GM12878 (cell line): ENCODE measurements at regions not wholly inside any gene's neighbourhood (a gene's known extent, or its start where the extent isn't known, plus 50 kb on each side); places are given as distances from the start of the nearest gene placed in this dataset.
A peak's percentile ranks its signal among the peaks of the same experiment; 100 is the strongest.

ENCODE experiments used
- ATAC-seq: fragments of 200-7000 bp; cut with Tn5 transposase; 3 replicates; pipeline ENCODE4 v1.9.1; 2020; ENCODE audit warnings: mild to moderate bottlenecking, moderate library complexity
- BruUV-seq: library from RNA; stranded (reverse); fragments of 400-500 nt; replicated peaks from 2 replicates; lab custom pipeline; 2021; lab: Mats Ljungman, UMichigan
- CTCF ChIA-PET: fragments of 300-600 bp; sonication (Branson Sonifier 250); formaldehyde crosslinking; extraction: SDS; loops from one replicate; lab custom pipeline; 2021; ENCODE audit warnings: inconsistent platforms; lab: Yijun Ruan, JAX
- POLR2A ChIA-PET: fragments of 350-600 bp; formaldehyde crosslinking; extraction: SDS; loops from one replicate; lab custom pipeline; 2021; ENCODE audit warnings: inconsistent platforms; lab: Charles Lee
- RAD21 ChIA-PET: fragments of 300-600 bp; sonication (Branson Sonifier 250); formaldehyde crosslinking; loops from one replicate; lab custom pipeline; 2023; ENCODE audit warnings: antibody characterized with exemption; ENCODE audit not compliant: unreplicated experiment; lab: Charles Lee
- SMC1A ChIA-PET: fragments of 300-600 bp; sonication (Branson Sonifier 250); formaldehyde crosslinking; loops from one replicate; lab custom pipeline; 2023; ENCODE audit not compliant: unreplicated experiment, uncharacterized antibody; lab: Charles Lee
- DNase-seq: peaks from one replicate; pipeline ENCODE4 v3.0.0-alpha.2; 2011; ENCODE audit warnings: low read depth, low spot score
- FAIRE-seq: peaks from 3 replicates; lab custom pipeline; 2011; peaks lifted over from hg19 to GRCh38; lab: Jason Lieb, UNC
- H2AFZ ChIP-seq: 2 replicates; pipeline ENCODE4 v1.6.0; 2011; ENCODE audit warnings: low read depth, low read length, control low read depth; ENCODE audit not compliant: control insufficient read depth
- H3K27ac ChIP-seq: 2 replicates; pipeline ENCODE4 v1.5.1; 2011; ENCODE audit warnings: control low read depth; ENCODE audit not compliant: control insufficient read depth, insufficient read depth
- H3K27me3 ChIP-seq, 2 experiments: replicated peaks in 1 of 2; 2 replicates each; pipeline versions ENCODE4 v1.6.0 to v1.6.1; 2011; ENCODE audit warnings: low read length in 1 of 2; ENCODE audit not compliant: control insufficient read depth in 2 of 2, insufficient read depth in 2 of 2
- H3K36me3 ChIP-seq, 2 experiments: 2 replicates each; pipeline ENCODE4 v1.5.1; 2011; ENCODE audit warnings: low read length in 1 of 2; ENCODE audit not compliant: control insufficient read depth in 2 of 2, insufficient read depth in 2 of 2
- H3K4me1 ChIP-seq: 2 replicates; pipeline ENCODE4 v1.6.1; 2011; ENCODE audit warnings: mild to moderate bottlenecking, low read length, moderate library complexity, mixed read lengths; ENCODE audit not compliant: control insufficient read depth, insufficient read depth
- H3K4me2 ChIP-seq: 2 replicates; pipeline ENCODE4 v1.6.0; 2011; ENCODE audit warnings: control low read depth; ENCODE audit not compliant: control insufficient read depth, insufficient read depth
- H3K4me3 ChIP-seq: fragments of 200-600 bp; sonication (generic); 2 replicates; pipeline ENCODE4 v1.5.1; 2016
- H3K79me2 ChIP-seq: 2 replicates; pipeline ENCODE4 v1.6.0; 2011; ENCODE audit warnings: low read length; ENCODE audit not compliant: control insufficient read depth, insufficient read depth
- H3K9ac ChIP-seq: 2 replicates; pipeline ENCODE4 v1.8.0; 2011; ENCODE audit warnings: low read length, control low read depth, mixed read lengths; ENCODE audit not compliant: control insufficient read depth, insufficient read depth
- H3K9me3 ChIP-seq: replicated peaks from 3 replicates; pipeline ENCODE4 v1.5.1; 2011; ENCODE audit warnings: mild to moderate bottlenecking, low read length; ENCODE audit not compliant: control insufficient read depth, insufficient read depth
- H4K20me1 ChIP-seq: 2 replicates; pipeline ENCODE4 v1.6.0; 2011; ENCODE audit not compliant: control insufficient read depth, insufficient read depth
- ATF7 ChIP-seq: fragments of 450-650 bp; IDR thresholded peaks from 2 replicates; pipeline ENCODE4 v1.6.1; 2016; ENCODE audit warnings: low read depth, mild to moderate bottlenecking
- BRCA1 ChIP-seq: IDR thresholded peaks from 2 replicates; pipeline ENCODE4 v1.6.1; 2011; ENCODE audit warnings: low read depth, low read length, improper control_type of control experiment
- HCFC1 ChIP-seq: fragments of 150-350 bp; IDR thresholded peaks from 2 replicates; pipeline ENCODE4 v1.6.1; 2014; ENCODE audit warnings: low read length
- LARP7 ChIP-seq: fragments of 450-650 bp; IDR thresholded peaks from 2 replicates; pipeline ENCODE4 v1.6.1; 2017; ENCODE audit warnings: mild to moderate bottlenecking
- POU2F2 ChIP-seq: IDR thresholded peaks from 3 replicates; pipeline ENCODE4 v1.6.1; 2011; ENCODE audit warnings: low read depth, mild to moderate bottlenecking, low read length, borderline replicate concordance
- SREBF2 ChIP-seq: IDR thresholded peaks from 2 replicates; pipeline ENCODE4 v1.6.1; 2012; ENCODE audit warnings: mild to moderate bottlenecking, low read length
- SRF ChIP-seq, 2 experiments: IDR thresholded peaks; 2 replicates each; pipeline ENCODE4 v1.6.1; 2011; ENCODE audit warnings: low read depth in 2 of 2, low read length in 2 of 2, mild to moderate bottlenecking in 1 of 2, moderate library complexity in 1 of 2
- STAT1 ChIP-seq: fragments of 450-650 bp; conservative IDR thresholded peaks from 2 replicates; pipeline ENCODE4 v1.6.1; 2014; ENCODE audit warnings: antibody characterized with exemption, mild to moderate bottlenecking
- TCF7 ChIP-seq: IDR thresholded peaks from 2 replicates; pipeline ENCODE4 v1.6.1; 2014; ENCODE audit warnings: antibody characterized with exemption, borderline replicate concordance
- ZBTB40 ChIP-seq: fragments of 450-650 bp; IDR thresholded peaks from 2 replicates; pipeline ENCODE4 v1.6.1; 2016; ENCODE audit warnings: mild to moderate bottlenecking, moderate library complexity, borderline replicate concordance
- ZNF274 ChIP-seq: IDR thresholded peaks from one replicate; pipeline ENCODE4 v1.8.0; 2011; ENCODE audit not compliant: insufficient read length, insufficient read depth
- ZZZ3 ChIP-seq: IDR thresholded peaks from 2 replicates; pipeline ENCODE4 v1.6.1; 2011; ENCODE audit warnings: low read depth; ENCODE audit not compliant: control insufficient read depth, insufficient read length
- WGBS: methylation state at CpG from one replicate; pipeline ENCODE4 v1.1.6; 2016; ENCODE audit warnings: low lambda C conversion rate; ENCODE audit not compliant: insufficient replicate concordance, insufficient coverage; ENCODE audit errors: missing lambda C conversion rate; 5-methylcytosine and 5-hydroxymethylcytosine counted together
- in situ Hi-C: fragments of 300-500 bp; cut with MboI; formaldehyde crosslinking; loops from 9 replicates; pipeline ENCODE4 v1.14.3; 2018; ENCODE audit warnings: mixed read lengths
- intact Hi-C: fragments of 100-400 bp; cut with micrococcal nuclease; formaldehyde crosslinking; loops from one replicate; pipeline ENCODE4 v1.14.2; 2022; ENCODE audit not compliant: unreplicated experiment

GRCh38 chr2:146207417-146207816 is 1637.4 kb upstream of the ACVR2A start:
- Histone ChIP-seq H3K9me3 (no peaks in the 10 kb centered on the region), H3K36me3 (no peaks in the 10 kb centered on the region), H4K20me1 (no peaks in the 10 kb centered on the region), H2AFZ (no peak overlapping the region), H3K27ac (no peak overlapping the region)
- intact Hi-C loops, result no loop called here
- ATAC-seq, result no peak
- no peak for DNase-seq
- TF ChIP-seq HCFC1, result no peak
- peak; percentile 59; the same call in 1 of the 2 replicates for TF ChIP-seq ATF7
- TF ChIP-seq TCF7, result no peak
- TF ChIP-seq, all 136 proteins: peak for 1
- SMC1A ChIA-PET, result interaction anchor here (1.6 kb wide), 1 partner anchor 18 kb away, joined by 3 read pairs; no protein-coding TSS in a partner anchor
- Histone ChIP-seq H3K4me2 (no peak overlapping the region), H3K4me1 (no peaks in the 10 kb centered on the region), H3K79me2 (no peaks in the 10 kb centered on the region), H3K4me3 (no peak overlapping the region), H3K9ac (no peak overlapping the region), H3K27me3 (no peaks in the 10 kb centered on the region)
- CTCF ChIA-PET, result no interaction called here
- WGBS, result 54% methylated on average over 1 of the region's 1 CpG
- RAD21 ChIA-PET, result no interaction called here
- in situ Hi-C loops, result no loop called here
- no peak for FAIRE-seq
- BruUV-seq, result no TSS peak
- POLR2A ChIA-PET, result no interaction called here

- POLR2A ChIA-PET, result no interaction called here
- Histone ChIP-seq H3K79me2 (no peaks in the 10 kb centered on the region), H3K27ac (no peak overlapping the region), H4K20me1 (no peaks in the 10 kb centered on the region), H3K4me3 (no peak overlapping the region), H3K36me3 (no peaks in the 10 kb centered on the region), H3K4me1 (no peaks in the 10 kb centered on the region), H2AFZ (no peak overlapping the region), H3K9me3 (no peaks in the 10 kb centered on the region), H3K9ac (no peak overlapping the region), H3K4me2 (no peak overlapping the region), H3K27me3 (no peaks in the 10 kb centered on the region)
- in situ Hi-C loops, result no loop called here
- CTCF ChIA-PET, result interaction anchor here (1.5 kb wide), 1 partner anchor 9 kb away, joined by 5 read pairs; no protein-coding TSS in a partner anchor
- intact Hi-C loops, result no loop called here
- no TSS peak for BruUV-seq
- no peak for DNase-seq
- 1% methylated on average over 5 of the region's 5 CpGs for WGBS
- no peak for ATAC-seq
- no peak for FAIRE-seq
- RAD21 ChIA-PET, result no interaction called here
- SMC1A ChIA-PET, result interaction anchor here (0.6 to 1.2 kb wide), 3 partner anchors 43 to 495 kb away, joined by 3 read pairs; no protein-coding TSS in a partner anchor
- TF ChIP-seq SREBF2 (no peak), ZNF274 (no peak), LARP7 (no peak), POU2F2 (no peak), ZBTB40 (no peak), SRF (IDR thresholded peaks at IDR 0.05; ENCODE audit: low read depth in 2 of 2, low read length in 2 of 2) (no peak), ZZZ3 (no peak), BRCA1 (no peak), STAT1 (no peak)
Measured at GRCh38 chr2:146203064-146203624, 1641.7 kb upstream of the ACVR2A start.
